ENCODE measurements at regions not wholly inside any gene's neighbourhood (a gene's known extent, or its start where the extent isn't known, plus 50 kb on each side); places are given as distances from the start of the nearest gene placed in this dataset.
A peak's percentile ranks its signal among the peaks of the same experiment; 100 is the strongest.

DNA sequence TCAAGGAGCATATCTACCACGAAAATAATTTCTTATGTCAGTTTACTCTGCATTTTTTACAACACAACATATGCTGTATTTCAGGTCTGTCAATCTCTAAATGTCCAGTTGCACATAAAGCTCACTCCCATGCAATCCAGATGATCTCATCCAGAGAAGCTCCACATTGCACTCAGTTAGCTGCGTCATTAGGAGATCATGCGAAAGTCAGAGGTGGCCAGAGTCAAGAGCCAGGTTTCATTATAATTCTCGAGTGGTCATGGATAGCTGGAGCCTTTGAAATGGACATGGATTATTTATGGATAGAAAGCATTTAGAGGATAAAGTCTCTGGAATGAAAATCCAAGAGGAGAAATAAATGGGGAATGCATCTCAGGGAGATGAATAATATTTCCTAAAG lies 232.3 kb downstream of the GAS1 start:
- no peaks in the 10 kb centered on the region for H3K9me2 ChIP-seq (replicated peaks; ENCODE audit: low read length)
- H2AFZ ChIP-seq (ENCODE audit: low read length), result no peak overlapping the region
- H3K27ac ChIP-seq (ENCODE audit: low read length), result no peak overlapping the region
- ATAC-seq, result no peak
- ChIA-PET POLR2A (ENCODE audit: unreplicated experiment) (no interaction called here), CTCF (no interaction called here)
- no peak overlapping the region for H3K9ac ChIP-seq (ENCODE audit: low read length)
- no peak overlapping the region for H3K4me3 ChIP-seq (ENCODE audit: low read length)
- no peaks in the 10 kb centered on the region for H3K9me3 ChIP-seq (ENCODE audit: low read length)
- H3F3A ChIP-seq (ENCODE audit: low read length, unreplicated experiment), result no peaks in the 10 kb centered on the region
- TF ChIP-seq, protein P1, sequence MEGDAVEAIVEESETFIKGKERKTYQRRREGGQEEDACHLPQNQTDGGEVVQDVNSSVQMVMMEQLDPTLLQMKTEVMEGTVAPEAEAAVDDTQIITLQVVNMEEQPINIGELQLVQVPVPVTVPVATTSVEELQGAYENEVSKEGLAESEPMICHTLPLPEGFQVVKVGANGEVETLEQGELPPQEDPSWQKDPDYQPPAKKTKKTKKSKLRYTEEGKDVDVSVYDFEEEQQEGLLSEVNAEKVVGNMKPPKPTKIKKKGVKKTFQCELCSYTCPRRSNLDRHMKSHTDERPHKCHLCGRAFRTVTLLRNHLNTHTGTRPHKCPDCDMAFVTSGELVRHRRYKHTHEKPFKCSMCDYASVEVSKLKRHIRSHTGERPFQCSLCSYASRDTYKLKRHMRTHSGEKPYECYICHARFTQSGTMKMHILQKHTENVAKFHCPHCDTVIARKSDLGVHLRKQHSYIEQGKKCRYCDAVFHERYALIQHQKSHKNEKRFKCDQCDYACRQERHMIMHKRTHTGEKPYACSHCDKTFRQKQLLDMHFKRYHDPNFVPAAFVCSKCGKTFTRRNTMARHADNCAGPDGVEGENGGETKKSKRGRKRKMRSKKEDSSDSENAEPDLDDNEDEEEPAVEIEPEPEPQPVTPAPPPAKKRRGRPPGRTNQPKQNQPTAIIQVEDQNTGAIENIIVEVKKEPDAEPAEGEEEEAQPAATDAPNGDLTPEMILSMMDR (conservative IDR thresholded peaks at IDR 0.05; ENCODE audit: low read depth, low read length), result no peak
- TF ChIP-seq EZH2 (IDR thresholded peaks at IDR 0.05; ENCODE audit: low read length, unreplicated experiment) (no peak), EZH2phosphoT487 (IDR thresholded peaks at IDR 0.05; ENCODE audit: borderline replicate concordance, low read length) (no peak)
- no peak for DNase-seq
- no peaks in the 10 kb centered on the region for H3K36me3 ChIP-seq (ENCODE audit: low read depth, low read length)
- H3K79me2 ChIP-seq (ENCODE audit: low read length), result no peaks in the 10 kb centered on the region
- intact Hi-C loops (cut with micrococcal nuclease), result no loop called here
- H3K4me2 ChIP-seq (ENCODE audit: low read length), result no peak overlapping the region
- no peaks in the 10 kb centered on the region for H4K20me1 ChIP-seq (ENCODE audit: low read length)
- no TSS peak for BruUV-seq (replicated peaks)
- H3K27me3 ChIP-seq (ENCODE audit: low read length), result no peaks in the 10 kb centered on the region
- H3K4me1 ChIP-seq (ENCODE audit: insufficient read depth, low read length), result no peaks in the 10 kb centered on the region

DNA sequence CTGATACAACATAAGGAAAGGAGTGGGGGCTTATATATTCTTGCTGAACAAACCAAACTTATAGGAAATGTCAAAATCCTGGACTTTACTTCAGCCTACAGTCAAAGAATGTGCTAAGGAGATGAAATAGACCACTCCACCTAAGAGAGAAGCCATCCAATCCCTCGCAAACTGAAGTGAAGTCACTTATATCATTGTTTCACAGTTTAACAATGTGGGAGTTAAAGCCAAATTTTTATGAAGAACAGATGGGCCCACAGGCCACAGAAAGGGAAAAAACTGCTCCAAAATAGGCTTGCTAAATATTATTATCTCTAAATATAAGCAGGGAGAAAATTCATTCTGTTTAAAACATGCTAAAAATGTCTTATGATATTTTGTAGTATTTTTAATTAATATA lies 233.3 kb downstream of the GAS1 start:
- Histone ChIP-seq H3F3A (ENCODE audit: low read length, unreplicated experiment) (no peaks in the 10 kb centered on the region), H3K9ac (ENCODE audit: low read length) (no peak overlapping the region), H3K9me3 (ENCODE audit: low read length) (no peaks in the 10 kb centered on the region), H3K9me2 (replicated peaks; ENCODE audit: low read length) (no peaks in the 10 kb centered on the region), H4K20me1 (ENCODE audit: low read length) (no peaks in the 10 kb centered on the region), H3K4me1 (ENCODE audit: insufficient read depth, low read length) (no peaks in the 10 kb centered on the region), H3K79me2 (ENCODE audit: low read length) (no peaks in the 10 kb centered on the region), H2AFZ (ENCODE audit: low read length) (no peak overlapping the region), H3K4me3 (ENCODE audit: low read length) (no peak overlapping the region), H3K4me2 (ENCODE audit: low read length) (no peak overlapping the region), H3K27me3 (ENCODE audit: low read length) (no peaks in the 10 kb centered on the region), H3K36me3 (ENCODE audit: low read depth, low read length) (no peaks in the 10 kb centered on the region), H3K27ac (ENCODE audit: low read length) (no peak overlapping the region)
- DNase-seq, result no peak
- BruUV-seq (replicated peaks), result no TSS peak
- no peak for ATAC-seq
- intact Hi-C loops (cut with micrococcal nuclease), result no loop called here
- ChIA-PET POLR2A (ENCODE audit: unreplicated experiment) (no interaction called here), CTCF (no interaction called here)
- TF ChIP-seq, protein P1 (conservative IDR thresholded peaks at IDR 0.05; ENCODE audit: low read depth, low read length), result no peak
- TF ChIP-seq EZH2 (IDR thresholded peaks at IDR 0.05; ENCODE audit: low read length, unreplicated experiment) (no peak), EZH2phosphoT487 (IDR thresholded peaks at IDR 0.05; ENCODE audit: borderline replicate concordance, low read length) (no peak)

DNA sequence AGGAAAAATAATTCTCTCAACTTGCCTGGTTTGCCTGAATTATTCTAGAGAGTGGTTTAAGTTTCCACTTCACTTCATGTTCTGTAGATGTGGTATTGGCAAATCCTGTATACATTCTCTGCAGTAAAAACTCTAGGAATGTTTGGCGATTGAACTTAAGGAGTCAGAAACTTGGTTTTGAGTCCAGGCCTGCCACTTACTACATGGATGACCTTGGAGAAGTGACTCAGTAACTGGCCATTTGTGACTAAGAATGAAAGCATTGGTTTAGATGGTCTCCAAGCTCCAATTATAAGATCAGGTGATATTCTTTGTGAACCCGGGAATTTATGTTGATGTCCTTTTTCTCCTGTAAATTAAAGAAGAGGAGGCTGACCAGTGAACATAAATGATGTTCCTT lies 233.8 kb downstream of the GAS1 start:
- ATAC-seq (no peak), DNase-seq (peak; percentile 10)
- Histone ChIP-seq H3K9me3 (ENCODE audit: low read length) (no peaks in the 10 kb centered on the region), H3F3A (ENCODE audit: low read length, unreplicated experiment) (no peaks in the 10 kb centered on the region), H3K9me2 (replicated peaks; ENCODE audit: low read length) (no peaks in the 10 kb centered on the region), H2AFZ (ENCODE audit: low read length) (no peak overlapping the region), H3K4me1 (ENCODE audit: insufficient read depth, low read length) (no peaks in the 10 kb centered on the region), H3K36me3 (ENCODE audit: low read depth, low read length) (no peaks in the 10 kb centered on the region), H3K4me2 (ENCODE audit: low read length) (no peak overlapping the region), H4K20me1 (ENCODE audit: low read length) (no peaks in the 10 kb centered on the region), H3K79me2 (ENCODE audit: low read length) (no peaks in the 10 kb centered on the region), H3K9ac (ENCODE audit: low read length) (no peak overlapping the region), H3K27me3 (ENCODE audit: low read length) (no peaks in the 10 kb centered on the region), H3K27ac (ENCODE audit: low read length) (no peak overlapping the region), H3K4me3 (ENCODE audit: low read length) (no peak overlapping the region)
- intact Hi-C loops (cut with micrococcal nuclease), result no loop called here
- no TSS peak for BruUV-seq (replicated peaks)
- CTCF ChIA-PET, result no interaction called here
- POLR2A ChIA-PET (ENCODE audit: unreplicated experiment), result no interaction called here
- TF ChIP-seq EZH2 (IDR thresholded peaks at IDR 0.05; ENCODE audit: low read length, unreplicated experiment), result no peak
- TF ChIP-seq, protein P1 (conservative IDR thresholded peaks at IDR 0.05; ENCODE audit: low read depth, low read length), result no peak
- TF ChIP-seq EZH2phosphoT487 (IDR thresholded peaks at IDR 0.05; ENCODE audit: borderline replicate concordance, low read length), result no peak

Data from PC-3 (cell line).